ENCODE measurements at regions not wholly inside any gene's neighbourhood (a gene's known extent, or its start where the extent isn't known, plus 50 kb on each side); places are given as distances from the start of the nearest gene placed in this dataset.

GRCh38 chr3:180287703-180288102 lies 251.0 kb upstream of the PEX5L start:
- no peak for DNase-seq

- no peak for DNase-seq
These were observed 252.1 kb upstream of the PEX5L start for GRCh38 chr3:180288816-180289215.

- no peak for DNase-seq
These were observed 253.6 kb upstream of the PEX5L start for GRCh38 chr3:180290300-180290699.

- DNase-seq = no peak
These were observed 257.7 kb upstream of the PEX5L start for GRCh38 chr3:180294282-180295027.

GRCh38 chr3:180295811-180296210 lies 259.1 kb upstream of the PEX5L start:
- DNase-seq = no peak

GRCh38 chr3:180296971-180297370 lies 260.2 kb upstream of the PEX5L start:
- no peak for DNase-seq

GRCh38 chr3:180306155-180306554 lies 269.4 kb upstream of the PEX5L start:
- no peak for DNase-seq

GRCh38 chr3:180306691-180307090 lies 270.0 kb upstream of the PEX5L start:
- no peak for DNase-seq

GRCh38 chr3:180311242-180311641 lies 274.5 kb upstream of the PEX5L start:
- DNase-seq = no peak

- no peak for DNase-seq
These were observed 279.6 kb upstream of the PEX5L start for GRCh38 chr3:180316321-180316720.

GRCh38 chr3:180319461-180319860 lies 282.5 kb upstream of the TTC14 start:
- DNase-seq = no peak

- no peak for DNase-seq
These were observed 281.3 kb upstream of the TTC14 start for GRCh38 chr3:180320631-180321030.

GRCh38 chr3:180321534-180321933 lies 280.4 kb upstream of the TTC14 start:
- no peak for DNase-seq

- DNase-seq = no peak
These were observed 279.1 kb upstream of the TTC14 start for GRCh38 chr3:180322829-180323228.

GRCh38 chr3:180324791-180325190 lies 277.2 kb upstream of the TTC14 start:
- no peak for DNase-seq

- no peak for DNase-seq
These were observed 276.4 kb upstream of the TTC14 start for GRCh38 chr3:180325533-180325932.

GRCh38 chr3:180325958-180326357 lies 276.0 kb upstream of the TTC14 start:
- DNase-seq = no peak

- no peak for DNase-seq
These were observed 272.8 kb upstream of the TTC14 start for GRCh38 chr3:180329187-180329586.

GRCh38 chr3:180329847-180330246 lies 272.1 kb upstream of the TTC14 start:
- DNase-seq = no peak

GRCh38 chr3:180330440-180330839 lies 271.5 kb upstream of the TTC14 start:
- DNase-seq = no peak

GRCh38 chr3:180332608-180333007 lies 269.4 kb upstream of the TTC14 start:
- DNase-seq = no peak

- no peak for DNase-seq
These were observed 266.9 kb upstream of the TTC14 start for GRCh38 chr3:180335050-180335449.

GRCh38 chr3:180340395-180340794 lies 261.6 kb upstream of the TTC14 start:
- DNase-seq = no peak

GRCh38 chr3:180341516-180341915 lies 260.4 kb upstream of the TTC14 start:
- DNase-seq = no peak

- DNase-seq = no peak
These were observed 250.4 kb upstream of the TTC14 start for GRCh38 chr3:180351601-180352000.

Data from suppressor macrophage treated with lipopolysaccharide for 4 hours (primary cell).